ENCODE measurements at regions not wholly inside any gene's neighbourhood (a gene's known extent, or its start where the extent isn't known, plus 50 kb on each side); places are given as distances from the start of the nearest gene placed in this dataset.

GRCh38 chr9:3018691-3019230, 174.9 kb upstream of the PUM3 start:
- Histone ChIP-seq H3K4me1 (peaks cover 0 to 6% (median 0%) of the 10 kb centered on the region in 4 donors), H3K27ac (no peak overlapping the region), H3K36me3 (no peaks in the 10 kb centered on the region), H3K9me3 (no peaks in the 10 kb centered on the region), H3K4me3 (no peak overlapping the region), H3K27me3 (no peaks in the 10 kb centered on the region)
- intact Hi-C loops (cut with DNase I; ENCODE audit: low total_unique reads): no loop called here
- TF ChIP-seq CTCF (IDR thresholded peaks at IDR 0.05): no peak
- DNase-seq: no peak

GRCh38 chr9:3018071-3018470, 174.2 kb upstream of the PUM3 start:
- Histone ChIP-seq H3K9me3 (no peaks in the 10 kb centered on the region), H3K4me1 (peaks cover 0 to 6% (median 0%) of the 10 kb centered on the region in 4 donors), H3K27ac (no peak overlapping the region), H3K27me3 (no peaks in the 10 kb centered on the region), H3K36me3 (no peaks in the 10 kb centered on the region), H3K4me3 (no peak overlapping the region)
- DNase-seq: no peak
- TF ChIP-seq CTCF (IDR thresholded peaks at IDR 0.05): no peak
- intact Hi-C loops (cut with DNase I; ENCODE audit: low total_unique reads): no loop called here

- Histone ChIP-seq H3K9me3 (no peaks in the 10 kb centered on the region), H3K27me3 (no peaks in the 10 kb centered on the region), H3K4me3 (no peak overlapping the region), H3K27ac (no peak overlapping the region), H3K36me3 (no peaks in the 10 kb centered on the region), H3K4me1 (peaks cover 0 to 6% (median 0%) of the 10 kb centered on the region in 4 donors)
- TF ChIP-seq CTCF (IDR thresholded peaks at IDR 0.05): no peak
- intact Hi-C loops (cut with DNase I; ENCODE audit: low total_unique reads): no loop called here
- DNase-seq: no peak
Observed at GRCh38 chr9:3014178-3014577, 170.3 kb upstream of the PUM3 start.

GRCh38 chr9:3012842-3013241, 168.9 kb upstream of the PUM3 start:
- Histone ChIP-seq H3K36me3 (no peaks in the 10 kb centered on the region), H3K4me1 (no peaks in the 10 kb centered on the region), H3K27ac (no peak overlapping the region), H3K27me3 (no peaks in the 10 kb centered on the region), H3K9me3 (no peaks in the 10 kb centered on the region), H3K4me3 (no peak overlapping the region)
- intact Hi-C loops (cut with DNase I; ENCODE audit: low total_unique reads): no loop called here
- no peak for TF ChIP-seq CTCF (IDR thresholded peaks at IDR 0.05)
- no peak for DNase-seq

- intact Hi-C loops (cut with DNase I; ENCODE audit: low total_unique reads): no loop called here
- no peak for TF ChIP-seq CTCF (IDR thresholded peaks at IDR 0.05)
Observed at GRCh38 chr9:3012245-3012644, 168.3 kb upstream of the PUM3 start.

GRCh38 chr9:3008091-3008490, 164.2 kb upstream of the PUM3 start:
- H3K27me3 ChIP-seq: no peaks in the 10 kb centered on the region
- no peak for DNase-seq
- no peaks in the 10 kb centered on the region for H3K4me1 ChIP-seq
- no peaks in the 10 kb centered on the region for H3K36me3 ChIP-seq
- TF ChIP-seq CTCF (IDR thresholded peaks at IDR 0.05): no peak
- intact Hi-C loops (cut with DNase I; ENCODE audit: low total_unique reads): no loop called here
- H3K27ac ChIP-seq: no peak overlapping the region
- H3K9me3 ChIP-seq: no peaks in the 10 kb centered on the region
- H3K4me3 ChIP-seq: no peak overlapping the region

More at GRCh38 chr9:3012245-3012644, 168.3 kb upstream of the PUM3 start:
- Histone ChIP-seq H3K36me3 (no peaks in the 10 kb centered on the region), H3K27me3 (no peaks in the 10 kb centered on the region), H3K9me3 (no peaks in the 10 kb centered on the region), H3K27ac (no peak overlapping the region), H3K4me1 (no peaks in the 10 kb centered on the region), H3K4me3 (no peak overlapping the region)
- no peak for DNase-seq
